PC-3 (cell line): ENCODE measurements at regions not wholly inside any gene's neighbourhood (a gene's known extent, or its start where the extent isn't known, plus 50 kb on each side); places are given as distances from the start of the nearest gene placed in this dataset.

ENCODE experiments used
- EZH2 ChIP-seq: fragments of 300-600 bp; sonication (generic); IDR thresholded peaks from one replicate; pipeline ENCODE4 v1.6.1; 2017; ENCODE audit warnings: antibody characterized with exemption, mild to moderate bottlenecking, low read length; ENCODE audit not compliant: unreplicated experiment
- EZH2phosphoT487 ChIP-seq: fragments of 300-600 bp; sonication (generic); IDR thresholded peaks from 2 replicates; pipeline ENCODE4 v1.6.1; 2018; ENCODE audit warnings: mild to moderate bottlenecking, antibody characterized with exemption, low read length, borderline replicate concordance
- TF ChIP-seq, protein P1 (sequence below): fragments of 300-600 bp; sonication (generic); conservative IDR thresholded peaks from 2 replicates; pipeline ENCODE4 v1.5.1; 2017; ENCODE audit warnings: antibody characterized with exemption, low read depth, mild to moderate bottlenecking, low read length

DNA sequence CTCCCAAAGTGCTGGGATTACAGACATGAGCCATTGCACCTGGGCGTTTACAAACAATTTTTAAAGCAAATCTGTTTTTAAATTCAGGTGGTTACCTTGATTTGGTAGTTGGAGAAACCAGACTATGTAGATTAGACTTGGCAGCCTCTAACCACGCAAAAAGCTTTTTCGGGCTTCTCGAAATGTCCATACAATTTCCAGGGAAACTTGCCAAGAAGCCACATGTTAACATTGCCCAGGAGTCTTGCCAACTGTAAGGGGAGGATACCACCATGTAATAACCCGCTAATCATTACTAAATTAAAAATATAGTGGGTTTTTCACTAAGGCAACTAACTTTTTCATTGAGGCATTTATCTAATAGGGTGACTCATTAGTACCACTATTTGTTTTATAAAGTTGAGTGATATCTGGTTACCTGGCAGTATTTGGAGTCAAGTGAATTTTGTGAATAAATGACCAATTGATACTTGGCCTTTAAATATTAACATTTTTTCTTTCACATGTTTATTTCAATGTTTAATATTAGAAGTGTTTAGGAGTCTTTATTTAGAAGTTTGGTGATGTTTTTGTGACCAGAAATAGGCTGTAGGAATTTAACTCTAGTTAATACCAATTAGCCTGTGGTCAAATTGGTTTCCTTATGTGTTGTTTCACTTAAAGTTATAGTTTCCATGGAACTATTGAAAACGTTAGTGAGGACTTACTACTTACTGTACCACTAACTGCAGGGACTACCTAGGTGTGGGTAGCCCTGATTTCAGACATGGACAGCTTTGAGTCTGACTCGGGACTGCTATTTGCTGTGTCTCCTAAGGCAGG, 61.3 kb downstream of the CLDN34 start:
- TF ChIP-seq, protein P1, sequence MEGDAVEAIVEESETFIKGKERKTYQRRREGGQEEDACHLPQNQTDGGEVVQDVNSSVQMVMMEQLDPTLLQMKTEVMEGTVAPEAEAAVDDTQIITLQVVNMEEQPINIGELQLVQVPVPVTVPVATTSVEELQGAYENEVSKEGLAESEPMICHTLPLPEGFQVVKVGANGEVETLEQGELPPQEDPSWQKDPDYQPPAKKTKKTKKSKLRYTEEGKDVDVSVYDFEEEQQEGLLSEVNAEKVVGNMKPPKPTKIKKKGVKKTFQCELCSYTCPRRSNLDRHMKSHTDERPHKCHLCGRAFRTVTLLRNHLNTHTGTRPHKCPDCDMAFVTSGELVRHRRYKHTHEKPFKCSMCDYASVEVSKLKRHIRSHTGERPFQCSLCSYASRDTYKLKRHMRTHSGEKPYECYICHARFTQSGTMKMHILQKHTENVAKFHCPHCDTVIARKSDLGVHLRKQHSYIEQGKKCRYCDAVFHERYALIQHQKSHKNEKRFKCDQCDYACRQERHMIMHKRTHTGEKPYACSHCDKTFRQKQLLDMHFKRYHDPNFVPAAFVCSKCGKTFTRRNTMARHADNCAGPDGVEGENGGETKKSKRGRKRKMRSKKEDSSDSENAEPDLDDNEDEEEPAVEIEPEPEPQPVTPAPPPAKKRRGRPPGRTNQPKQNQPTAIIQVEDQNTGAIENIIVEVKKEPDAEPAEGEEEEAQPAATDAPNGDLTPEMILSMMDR, result no peak
- TF ChIP-seq EZH2 (no peak), EZH2phosphoT487 (no peak)
